IPS-18a (cell line): ENCODE measurements at regions not wholly inside any gene's neighbourhood (a gene's known extent, or its start where the extent isn't known, plus 50 kb on each side); places are given as distances from the start of the nearest gene placed in this dataset.

Source experiments
- H3K27ac ChIP-seq: one replicate; pipeline ENCODE4 v1.5.1; 2013; ENCODE audit warnings: low read length
- H3K27me3 ChIP-seq: one replicate; pipeline ENCODE4 v1.6.1; 2013; ENCODE audit warnings: mild to moderate bottlenecking, low read length; ENCODE audit not compliant: control insufficient read depth, insufficient read depth
- H3K36me3 ChIP-seq: one replicate; pipeline ENCODE4 v1.6.1; 2013; ENCODE audit warnings: low read depth, low read length; ENCODE audit not compliant: control insufficient read depth
- H3K4me1 ChIP-seq: one replicate; pipeline ENCODE4 v1.6.1; 2013; ENCODE audit warnings: low read depth, low read length; ENCODE audit not compliant: control insufficient read depth
- H3K4me3 ChIP-seq: one replicate; pipeline ENCODE4 v1.5.1; 2013; ENCODE audit warnings: low read length
- H3K9ac ChIP-seq: one replicate; pipeline ENCODE4 v1.6.1; 2013; ENCODE audit warnings: mild to moderate bottlenecking, low read length, moderate library complexity
- H3K9me3 ChIP-seq: one replicate; pipeline ENCODE4 v1.6.1; 2013; ENCODE audit warnings: low read depth, low read length; ENCODE audit not compliant: control insufficient read depth

- Histone ChIP-seq H3K9ac (no peak overlapping the region), H3K9me3 (no peaks in the 10 kb centered on the region), H3K4me1 (no peaks in the 10 kb centered on the region), H3K4me3 (no peak overlapping the region), H3K27me3 (no peaks in the 10 kb centered on the region), H3K27ac (no peak overlapping the region), H3K36me3 (no peaks in the 10 kb centered on the region)
Observed at GRCh38 chr10:111425459-111425858, 348.6 kb downstream of the ADRA2A start.

DNA sequence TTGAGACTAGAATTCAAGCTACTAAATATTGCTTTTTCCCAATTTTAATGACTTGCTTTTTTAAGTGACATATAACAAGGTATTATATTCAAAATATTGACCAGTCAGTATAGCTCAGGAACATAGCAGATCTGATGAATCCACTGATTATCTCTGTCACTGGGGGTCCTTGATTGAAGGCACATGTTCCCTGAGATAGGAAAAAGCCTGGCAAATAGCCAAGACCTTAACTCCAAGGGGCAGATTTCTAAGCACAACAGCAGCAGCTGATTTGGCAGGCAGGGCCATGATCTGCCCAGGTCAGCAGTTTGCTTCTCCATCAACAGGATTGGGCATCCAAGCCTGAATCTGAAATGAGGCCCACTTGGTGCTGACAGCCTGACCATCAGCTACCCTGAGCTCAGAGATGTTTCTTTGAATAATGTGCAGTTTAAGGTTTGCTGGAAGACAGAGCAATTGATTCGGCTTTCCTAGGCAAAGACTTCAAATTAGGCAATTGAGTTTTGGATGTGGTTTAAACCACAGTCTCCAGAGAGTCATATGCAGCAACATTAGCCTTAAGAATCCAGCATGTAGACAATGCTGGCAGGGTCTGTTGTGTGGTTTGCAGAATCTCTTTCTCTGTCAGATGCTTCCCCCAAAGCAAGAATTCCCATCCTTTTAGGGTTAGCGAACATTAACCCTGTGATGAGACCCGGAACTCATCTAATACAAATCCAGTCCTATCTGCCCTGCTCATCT, 352.6 kb downstream of the ADRA2A start:
- no peak overlapping the region for H3K27ac ChIP-seq
- H3K9me3 ChIP-seq, result no peaks in the 10 kb centered on the region
- no peak overlapping the region for H3K9ac ChIP-seq
- H3K36me3 ChIP-seq, result no peaks in the 10 kb centered on the region
- H3K4me3 ChIP-seq, result no peak overlapping the region
- no peaks in the 10 kb centered on the region for H3K4me1 ChIP-seq
- no peaks in the 10 kb centered on the region for H3K27me3 ChIP-seq

GRCh38 chr10:111430070-111430469, 353.2 kb downstream of the ADRA2A start:
- no peaks in the 10 kb centered on the region for H3K27me3 ChIP-seq

GRCh38 chr10:111432588-111432987, 355.8 kb downstream of the ADRA2A start:
- H3K4me1 ChIP-seq, result no peaks in the 10 kb centered on the region
- no peaks in the 10 kb centered on the region for H3K9me3 ChIP-seq
- H3K27me3 ChIP-seq, result no peaks in the 10 kb centered on the region
- H3K9ac ChIP-seq, result no peak overlapping the region
- H3K4me3 ChIP-seq, result no peak overlapping the region
- no peak overlapping the region for H3K27ac ChIP-seq
- H3K36me3 ChIP-seq, result no peaks in the 10 kb centered on the region

More at GRCh38 chr10:111430070-111430469, 353.2 kb downstream of the ADRA2A start:
- H3K36me3 ChIP-seq, result no peaks in the 10 kb centered on the region
- H3K4me1 ChIP-seq, result no peaks in the 10 kb centered on the region
- no peak overlapping the region for H3K27ac ChIP-seq
- H3K9me3 ChIP-seq, result no peaks in the 10 kb centered on the region
- H3K9ac ChIP-seq, result no peak overlapping the region
- H3K4me3 ChIP-seq, result no peak overlapping the region

DNA sequence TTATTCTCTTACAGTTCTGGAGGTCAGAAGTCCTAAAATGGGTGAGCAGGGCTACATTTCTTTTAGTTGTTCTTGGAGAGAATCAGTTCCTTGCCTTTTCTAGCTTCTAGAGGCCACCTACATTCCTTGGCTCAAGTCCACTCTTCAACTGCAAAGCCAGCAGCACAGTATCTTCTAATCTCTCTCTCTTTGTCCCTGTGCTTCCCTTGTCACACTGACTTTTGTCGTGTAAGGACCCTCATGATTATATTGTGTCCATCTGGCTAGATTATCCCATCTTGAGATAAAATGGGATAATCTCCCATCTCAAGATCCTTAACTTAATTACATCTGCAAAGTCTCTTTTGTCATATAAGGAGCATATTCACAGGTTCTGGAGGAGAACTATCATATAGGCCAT, 359.0 kb downstream of the ADRA2A start:
- Histone ChIP-seq H3K9ac (no peak overlapping the region), H3K27ac (no peak overlapping the region), H3K4me3 (no peak overlapping the region), H3K27me3 (no peaks in the 10 kb centered on the region), H3K9me3 (no peaks in the 10 kb centered on the region), H3K4me1 (no peaks in the 10 kb centered on the region), H3K36me3 (no peaks in the 10 kb centered on the region)

DNA sequence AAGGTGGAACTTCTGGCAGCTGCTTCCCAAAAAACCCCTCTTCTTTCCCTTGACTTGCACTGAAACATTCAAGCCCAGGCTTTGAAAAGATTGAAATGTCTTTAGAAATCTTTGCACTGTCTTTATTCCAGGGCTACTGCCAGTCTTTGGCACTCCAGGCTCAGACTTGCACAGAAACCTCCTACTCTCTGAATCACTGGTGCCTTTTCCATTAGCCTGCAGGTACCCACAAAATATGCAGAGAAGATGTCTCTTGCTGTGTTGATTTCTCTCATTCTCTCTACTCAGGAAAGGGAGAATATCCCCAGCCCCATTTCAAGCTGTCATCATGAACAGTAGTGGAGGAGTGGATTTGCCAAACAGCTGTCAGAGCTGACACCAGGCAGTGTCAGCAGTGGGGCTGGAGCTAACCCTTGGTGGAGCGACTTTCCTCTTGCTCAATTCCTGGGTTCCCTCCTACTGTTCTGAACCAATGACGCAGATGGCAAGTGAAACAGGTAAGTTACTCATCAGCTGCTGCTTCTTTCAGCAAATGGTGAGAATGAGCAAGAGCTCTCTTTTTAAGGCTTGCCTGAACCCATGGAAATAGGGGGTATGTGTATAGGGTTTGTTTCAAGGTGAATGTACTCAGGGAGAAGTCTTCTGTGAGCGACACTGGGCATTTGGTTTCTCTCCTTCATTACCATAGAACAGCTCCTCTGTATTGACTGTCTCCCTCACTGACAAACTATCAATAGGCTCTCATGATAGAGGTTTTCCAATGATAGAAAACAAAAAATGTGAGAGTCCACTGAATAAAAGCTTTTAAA, 362.4 kb downstream of the ADRA2A start:
- H3K27me3 ChIP-seq, result no peaks in the 10 kb centered on the region

GRCh38 chr10:111440501-111440900, 363.7 kb downstream of the ADRA2A start:
- Histone ChIP-seq H3K36me3 (no peaks in the 10 kb centered on the region), H3K4me1 (no peaks in the 10 kb centered on the region), H3K27ac (no peak overlapping the region), H3K4me3 (no peak overlapping the region), H3K9ac (no peak overlapping the region), H3K27me3 (no peaks in the 10 kb centered on the region), H3K9me3 (no peaks in the 10 kb centered on the region)

More for the DNA sequence above, 362.4 kb downstream of the ADRA2A start:
- no peak overlapping the region for H3K9ac ChIP-seq
- no peaks in the 10 kb centered on the region for H3K4me1 ChIP-seq
- no peak overlapping the region for H3K4me3 ChIP-seq
- H3K27ac ChIP-seq, result no peak overlapping the region
- H3K9me3 ChIP-seq, result no peaks in the 10 kb centered on the region
- no peaks in the 10 kb centered on the region for H3K36me3 ChIP-seq

- Histone ChIP-seq H3K27ac (no peak overlapping the region), H3K9ac (no peak overlapping the region)
Observed at GRCh38 chr10:111445667-111446066, 368.8 kb downstream of the ADRA2A start.

GRCh38 chr10:111446966-111447365, 370.1 kb downstream of the ADRA2A start:
- H3K4me1 ChIP-seq, result no peaks in the 10 kb centered on the region
- H3K36me3 ChIP-seq, result no peaks in the 10 kb centered on the region
- no peak overlapping the region for H3K9ac ChIP-seq
- no peaks in the 10 kb centered on the region for H3K9me3 ChIP-seq
- no peak overlapping the region for H3K4me3 ChIP-seq
- H3K27ac ChIP-seq, result no peak overlapping the region
- H3K27me3 ChIP-seq, result no peaks in the 10 kb centered on the region

More at GRCh38 chr10:111445667-111446066, 368.8 kb downstream of the ADRA2A start:
- Histone ChIP-seq H3K27me3 (no peaks in the 10 kb centered on the region), H3K9me3 (no peaks in the 10 kb centered on the region), H3K4me3 (no peak overlapping the region), H3K4me1 (no peaks in the 10 kb centered on the region), H3K36me3 (no peaks in the 10 kb centered on the region)

GRCh38 chr10:111452153-111452552, 375.3 kb downstream of the ADRA2A start:
- Histone ChIP-seq H3K4me1 (no peaks in the 10 kb centered on the region), H3K4me3 (no peak overlapping the region), H3K9me3 (no peaks in the 10 kb centered on the region), H3K36me3 (no peaks in the 10 kb centered on the region), H3K27me3 (no peaks in the 10 kb centered on the region), H3K27ac (no peak overlapping the region), H3K9ac (no peak overlapping the region)

GRCh38 chr10:111455776-111456426, 379.1 kb downstream of the ADRA2A start:
- Histone ChIP-seq H3K9me3 (no peaks in the 10 kb centered on the region), H3K4me1 (no peaks in the 10 kb centered on the region), H3K4me3 (no peak overlapping the region), H3K27me3 (no peaks in the 10 kb centered on the region), H3K9ac (no peak overlapping the region), H3K27ac (no peak overlapping the region), H3K36me3 (no peaks in the 10 kb centered on the region)
